PFSK-1 (cell line): ENCODE measurements at regions not wholly inside any gene's neighbourhood (a gene's known extent, or its start where the extent isn't known, plus 50 kb on each side); places are given as distances from the start of the nearest gene placed in this dataset.

ENCODE experiments used
- POLR2AphosphoS5 ChIP-seq: IDR thresholded peaks from 2 replicates; pipeline ENCODE4 v1.6.1; 2012; ENCODE audit warnings: low read depth, mild to moderate bottlenecking, control low read depth, low read length, moderate library complexity
- SIN3A ChIP-seq: IDR thresholded peaks from 2 replicates; pipeline ENCODE4 v1.6.1; 2012; ENCODE audit warnings: mild to moderate bottlenecking, low read length, moderate library complexity, borderline replicate concordance; ENCODE audit not compliant: insufficient read depth

GRCh38 chr21:20613654-20614053, 384.6 kb upstream of the NCAM2 start:
- no peak for TF ChIP-seq POLR2AphosphoS5
- no peak for TF ChIP-seq SIN3A
